OCI-LY7 (cell line): ENCODE measurements at regions not wholly inside any gene's neighbourhood (a gene's known extent, or its start where the extent isn't known, plus 50 kb on each side); places are given as distances from the start of the nearest gene placed in this dataset.

Source experiments
- BruUV-seq: library from RNA; stranded (reverse); fragments of 400-500 nt; replicated peaks from 2 replicates; lab custom pipeline; 2021; lab: Mats Ljungman, UMichigan
- CTCF ChIA-PET: fragments of 300-600 bp; sonication (Branson Sonifier 250); formaldehyde crosslinking; loops from one replicate; lab custom pipeline; 2022; ENCODE audit warnings: antibody characterized with exemption; ENCODE audit not compliant: unreplicated experiment; lab: Charles Lee
- POLR2A ChIA-PET: fragments of 300-600 bp; sonication (Branson Sonifier 250); formaldehyde crosslinking; loops from one replicate; lab custom pipeline; 2022; ENCODE audit warnings: antibody characterized with exemption; lab: Charles Lee
- DNase-seq: peaks from one replicate; pipeline ENCODE4 v3.0.0-alpha.2; 2015; ENCODE audit warnings: low spot score
- H2AFZ ChIP-seq: fragments of 200-600 bp; sonication (generic), shearing (Covaris generic); 2 replicates; pipeline ENCODE4 v1.6.1; 2014; ENCODE audit warnings: mild to moderate bottlenecking, antibody characterized with exemption, low read length, moderate library complexity
- H3K27ac ChIP-seq: fragments of 200-600 bp; sonication (generic); 2 replicates; pipeline ENCODE4 v1.5.1; 2014; ENCODE audit warnings: mixed run types, low read depth, mild to moderate bottlenecking, moderate library complexity, low read length, inconsistent platforms; ENCODE audit not compliant: poor library complexity, severe bottlenecking
- H3K36me3 ChIP-seq: fragments of 200-600 bp; sonication (generic); 2 replicates; pipeline ENCODE4 v1.6.1; 2014; ENCODE audit warnings: mild to moderate bottlenecking, antibody characterized with exemption, low read length, moderate library complexity, mixed read lengths; ENCODE audit not compliant: insufficient read depth
- H3K4me1 ChIP-seq: fragments of 200-600 bp; sonication (generic); 2 replicates; pipeline ENCODE4 v1.5.1; 2014; ENCODE audit warnings: mild to moderate bottlenecking, low read length; ENCODE audit not compliant: insufficient read depth, poor library complexity, severe bottlenecking
- H3K4me2 ChIP-seq: fragments of 200-600 bp; sonication (generic); 2 replicates; pipeline ENCODE4 v1.6.1; 2014; ENCODE audit warnings: mild to moderate bottlenecking, low read length
- H3K4me3 ChIP-seq: fragments of 200-600 bp; sonication (generic); 2 replicates; pipeline ENCODE4 v1.5.1; 2014; ENCODE audit warnings: mild to moderate bottlenecking, low read depth, low read length; ENCODE audit not compliant: poor library complexity, severe bottlenecking
- H3K79me2 ChIP-seq: fragments of 200-600 bp; sonication (generic); 2 replicates; pipeline ENCODE4 v1.6.1; 2016; ENCODE audit warnings: low read depth, mild to moderate bottlenecking, low read length, moderate library complexity, mixed read lengths; ENCODE audit not compliant: insufficient read depth
- H3K9me2 ChIP-seq: fragments of 200-600 bp; sonication (generic); 2 replicates; pipeline ENCODE4 v1.6.1; 2016; ENCODE audit warnings: mild to moderate bottlenecking, low read length, mixed read lengths; ENCODE audit not compliant: insufficient read depth
- H3K9me3 ChIP-seq: fragments of 200-600 bp; sonication (generic); 2 replicates; pipeline ENCODE4 v1.6.1; 2014; ENCODE audit warnings: mild to moderate bottlenecking, mixed run types, low read length, mixed read lengths
- H4K20me1 ChIP-seq: fragments of 200-600 bp; sonication (generic); 2 replicates; pipeline ENCODE4 v1.6.1; 2014; ENCODE audit warnings: mild to moderate bottlenecking, antibody characterized with exemption, low read length, moderate library complexity, mixed read lengths; ENCODE audit not compliant: insufficient read depth
- EZH2phosphoT487 ChIP-seq: fragments of 200-600 bp; sonication (generic); IDR thresholded peaks from 2 replicates; pipeline ENCODE4 v1.6.1; 2018; ENCODE audit warnings: low read depth, borderline replicate concordance, mild to moderate bottlenecking, mixed run types, antibody characterized with exemption, low read length, moderate library complexity, mixed read lengths
- intact Hi-C: fragments of 100-400 bp; cut with micrococcal nuclease; formaldehyde crosslinking; loops from one replicate; pipeline ENCODE4 v1.10.0; 2022; ENCODE audit not compliant: unreplicated experiment
- TF ChIP-seq, protein P1 (sequence below): fragments of 200-600 bp; sonication (generic); conservative IDR thresholded peaks from 2 replicates; pipeline ENCODE4 v1.5.1; 2014; ENCODE audit warnings: mild to moderate bottlenecking, antibody characterized with exemption, low read length, moderate library complexity, mixed read lengths

DNA sequence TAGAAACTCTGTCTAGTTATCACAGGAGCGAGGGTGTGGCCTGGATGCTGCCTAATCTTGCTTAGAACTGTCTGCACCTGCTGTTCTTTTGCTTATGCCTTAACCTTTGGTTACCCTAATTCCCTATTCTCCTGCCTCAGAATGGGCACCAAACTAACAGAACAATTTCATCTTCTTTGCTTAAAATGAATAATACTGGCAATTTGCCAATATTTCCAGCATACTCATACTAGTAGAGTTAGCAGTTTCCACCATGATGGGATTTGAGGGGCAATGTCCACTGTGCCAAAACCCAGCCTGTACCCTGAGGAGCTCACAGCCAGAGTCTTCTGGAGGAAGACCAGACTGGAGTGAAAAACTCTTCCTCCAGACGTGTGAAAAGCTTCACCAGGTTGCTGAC is 136.4 kb downstream of the RPS29 start:
- Histone ChIP-seq H3K9me2 (no peaks in the 10 kb centered on the region), H3K79me2 (no peaks in the 10 kb centered on the region), H2AFZ (no peak overlapping the region), H3K36me3 (no peaks in the 10 kb centered on the region), H4K20me1 (no peaks in the 10 kb centered on the region), H3K4me3 (no peak overlapping the region), H3K4me2 (no peak overlapping the region), H3K4me1 (no peaks in the 10 kb centered on the region), H3K9me3 (no peaks in the 10 kb centered on the region), H3K27ac (no peak overlapping the region)
- POLR2A ChIA-PET, result interaction anchor here (0.6 to 1.1 kb wide), 3 partner anchors 10 to 68 kb away, joined by 3 read pairs; no protein-coding TSS in a partner anchor
- no peak for DNase-seq
- TF ChIP-seq, protein P1, sequence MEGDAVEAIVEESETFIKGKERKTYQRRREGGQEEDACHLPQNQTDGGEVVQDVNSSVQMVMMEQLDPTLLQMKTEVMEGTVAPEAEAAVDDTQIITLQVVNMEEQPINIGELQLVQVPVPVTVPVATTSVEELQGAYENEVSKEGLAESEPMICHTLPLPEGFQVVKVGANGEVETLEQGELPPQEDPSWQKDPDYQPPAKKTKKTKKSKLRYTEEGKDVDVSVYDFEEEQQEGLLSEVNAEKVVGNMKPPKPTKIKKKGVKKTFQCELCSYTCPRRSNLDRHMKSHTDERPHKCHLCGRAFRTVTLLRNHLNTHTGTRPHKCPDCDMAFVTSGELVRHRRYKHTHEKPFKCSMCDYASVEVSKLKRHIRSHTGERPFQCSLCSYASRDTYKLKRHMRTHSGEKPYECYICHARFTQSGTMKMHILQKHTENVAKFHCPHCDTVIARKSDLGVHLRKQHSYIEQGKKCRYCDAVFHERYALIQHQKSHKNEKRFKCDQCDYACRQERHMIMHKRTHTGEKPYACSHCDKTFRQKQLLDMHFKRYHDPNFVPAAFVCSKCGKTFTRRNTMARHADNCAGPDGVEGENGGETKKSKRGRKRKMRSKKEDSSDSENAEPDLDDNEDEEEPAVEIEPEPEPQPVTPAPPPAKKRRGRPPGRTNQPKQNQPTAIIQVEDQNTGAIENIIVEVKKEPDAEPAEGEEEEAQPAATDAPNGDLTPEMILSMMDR, result no peak
- no peak for TF ChIP-seq EZH2phosphoT487
- intact Hi-C loops, result no loop called here
- CTCF ChIA-PET, result no interaction called here
- BruUV-seq, result no TSS peak

DNA sequence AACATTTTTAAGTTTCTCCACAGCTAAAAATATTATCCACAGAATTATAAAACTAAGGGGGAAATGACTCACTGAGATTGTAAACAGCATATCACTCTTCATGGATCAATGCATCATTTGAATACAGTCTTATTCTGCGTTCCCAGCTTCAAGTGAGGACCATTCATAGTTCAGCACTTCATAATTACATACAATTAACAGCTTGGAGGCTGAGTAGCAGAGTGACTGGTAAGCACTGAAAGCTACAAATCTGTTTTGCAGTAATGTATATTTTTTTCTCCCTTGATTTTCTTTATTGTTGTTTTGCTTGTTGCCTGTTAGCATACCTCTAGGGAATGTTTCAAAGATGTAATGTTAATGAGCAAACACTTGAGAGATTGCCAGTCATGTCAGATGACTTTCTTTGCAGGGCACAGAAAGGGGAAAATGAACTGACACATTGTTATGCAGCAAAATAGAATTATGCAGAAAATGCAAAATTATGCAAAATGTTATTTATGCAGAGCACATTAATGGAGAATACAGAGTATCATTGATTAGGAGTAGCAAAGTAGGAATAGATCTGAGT is 138.6 kb downstream of the RPS29 start:
- CTCF ChIA-PET, result no interaction called here
- no peak for DNase-seq
- H3K9me2 ChIP-seq, result no peaks in the 10 kb centered on the region
- H3K4me3 ChIP-seq, result no peak overlapping the region
- POLR2A ChIA-PET, result interaction anchor here (0.9 to 1.2 kb wide), 2 partner anchors 10 to 45 kb away, joined by 3 read pairs; no protein-coding TSS in a partner anchor
- no TSS peak for BruUV-seq
- no peaks in the 10 kb centered on the region for H3K79me2 ChIP-seq
- no peaks in the 10 kb centered on the region for H4K20me1 ChIP-seq
- TF ChIP-seq, protein P1, result no peak
- no peak for TF ChIP-seq EZH2phosphoT487
- H3K9me3 ChIP-seq, result no peaks in the 10 kb centered on the region
- intact Hi-C loops, result no loop called here
- H3K4me2 ChIP-seq, result no peak overlapping the region
- no peak overlapping the region for H3K27ac ChIP-seq
- no peaks in the 10 kb centered on the region for H3K4me1 ChIP-seq
- no peaks in the 10 kb centered on the region for H3K36me3 ChIP-seq
- H2AFZ ChIP-seq, result no peak overlapping the region

- no peak overlapping the region for H3K27ac ChIP-seq
- no peak overlapping the region for H3K4me2 ChIP-seq
- no TSS peak for BruUV-seq
- no peaks in the 10 kb centered on the region for H3K36me3 ChIP-seq
- ChIA-PET POLR2A (interaction anchor here (0.9 to 1.2 kb wide), 2 partner anchors 10 to 46 kb away, joined by 3 read pairs; no protein-coding TSS in a partner anchor), CTCF (no interaction called here)
- H4K20me1 ChIP-seq, result no peaks in the 10 kb centered on the region
- H3K79me2 ChIP-seq, result no peaks in the 10 kb centered on the region
- H3K9me3 ChIP-seq, result no peaks in the 10 kb centered on the region
- no peaks in the 10 kb centered on the region for H3K4me1 ChIP-seq
- no peak for TF ChIP-seq EZH2phosphoT487
- TF ChIP-seq, protein P1, result no peak
- no peak overlapping the region for H3K4me3 ChIP-seq
- DNase-seq, result no peak
- intact Hi-C loops, result no loop called here
- no peaks in the 10 kb centered on the region for H3K9me2 ChIP-seq
- no peak overlapping the region for H2AFZ ChIP-seq
Observed at GRCh38 chr14:49446801-49447200, 139.4 kb downstream of the RPS29 start.
